ENCODE measurements at regions not wholly inside any gene's neighbourhood (a gene's known extent, or its start where the extent isn't known, plus 50 kb on each side); places are given as distances from the start of the nearest gene placed in this dataset.

DNA sequence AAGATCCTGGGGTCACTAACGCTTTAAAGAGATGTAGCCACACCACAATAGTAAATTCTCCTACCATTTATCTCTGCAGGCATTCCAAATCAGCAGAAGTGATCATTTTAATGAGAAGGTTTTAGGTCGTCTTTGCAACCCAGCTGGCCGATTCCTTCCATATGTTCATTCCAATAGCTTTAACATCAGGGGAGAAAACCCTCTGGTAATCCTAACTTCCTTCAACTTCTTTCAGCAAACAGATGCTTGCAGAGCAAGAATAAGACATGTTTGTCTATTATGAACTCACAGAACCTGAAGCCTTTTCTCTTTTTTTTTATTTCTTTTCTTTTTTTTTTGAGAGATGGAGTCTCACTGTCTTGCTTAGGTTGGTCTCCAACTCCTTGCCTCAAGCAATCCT lies 498.6 kb upstream of the SLITRK1 start:
- no peak overlapping the region for H3K4me3 ChIP-seq (replicated peaks in 1 of 2; ENCODE audit: low read depth in 1 of 2, low read length in 2 of 2)
- ChIA-PET POLR2A (no interaction called here), CTCF (no interaction called here), RAD21 (ENCODE audit: low non-redundant PET in 1 of 2, low total read pairs in 2 of 2, uncharacterized antibody in 2 of 2, unreplicated experiment in 2 of 2) (no interaction called here)
- intact Hi-C loops (cut with micrococcal nuclease) = no loop called here
- no TSS peak for BruUV-seq (replicated peaks)
- no peak overlapping the region for H3K9ac ChIP-seq (ENCODE audit: low read length)
- H3K9me2 ChIP-seq (ENCODE audit: insufficient read depth) = no peaks in the 10 kb centered on the region
- no peak overlapping the region for H2AFZ ChIP-seq (ENCODE audit: low read depth, low read length, poor library complexity, severe bottlenecking)
- H3K9me3 ChIP-seq (ENCODE audit: control insufficient read depth in 1 of 2, insufficient read depth in 1 of 2, low read depth in 1 of 2, low read length in 2 of 2) = peaks cover 0 to 6% of the 10 kb centered on the region in 2 experiments; a peak in 2 of 4 replicates
- no peaks in the 10 kb centered on the region for H3K79me2 ChIP-seq (ENCODE audit: insufficient read depth, low read length)
- no peaks in the 10 kb centered on the region for H3K27me3 ChIP-seq (ENCODE audit: insufficient read depth, low read length)
- TF ChIP-seq JUND (IDR thresholded peaks at IDR 0.05) (no peak), EZH2 (IDR thresholded peaks at IDR 0.05) (no peak)
- TF ChIP-seq, protein P1, sequence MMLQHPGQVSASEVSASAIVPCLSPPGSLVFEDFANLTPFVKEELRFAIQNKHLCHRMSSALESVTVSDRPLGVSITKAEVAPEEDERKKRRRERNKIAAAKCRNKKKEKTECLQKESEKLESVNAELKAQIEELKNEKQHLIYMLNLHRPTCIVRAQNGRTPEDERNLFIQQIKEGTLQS (IDR thresholded peaks at IDR 0.05) = no peak
- ATAC-seq (no peak), DNase-seq (ENCODE audit: low read depth, low spot score) (no peak)
- no peaks in the 10 kb centered on the region for H3K36me3 ChIP-seq (ENCODE audit: control insufficient read depth in 1 of 2, insufficient read depth in 2 of 2, low read length in 2 of 2)
- H3K27ac ChIP-seq (ENCODE audit: low read depth, low read length) = no peak overlapping the region
- no peak overlapping the region for H3K4me2 ChIP-seq (ENCODE audit: low read length)
- no peaks in the 10 kb centered on the region for H3K4me1 ChIP-seq (ENCODE audit: control insufficient read depth in 1 of 2, insufficient read depth in 2 of 2, low read length in 2 of 2)
- H4K20me1 ChIP-seq (ENCODE audit: insufficient read depth) = no peaks in the 10 kb centered on the region

DNA sequence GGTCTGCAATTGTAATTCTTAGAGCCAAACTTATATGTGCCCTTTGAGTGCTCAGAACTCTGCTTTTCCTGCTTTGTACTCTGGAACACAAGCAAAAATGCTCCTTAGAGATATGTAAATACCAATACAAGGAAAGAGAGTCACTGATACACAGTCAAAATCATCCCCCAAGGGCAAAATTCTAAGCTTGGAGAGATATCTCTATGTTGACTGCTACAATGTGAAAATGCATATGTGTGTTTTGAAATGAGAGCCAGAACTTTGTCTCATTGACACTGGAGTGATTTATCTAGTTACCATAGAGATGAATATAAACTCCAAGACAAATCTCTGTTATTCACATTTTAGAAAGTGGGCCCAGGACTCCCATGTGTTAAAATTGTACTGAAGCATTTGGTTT lies 494.8 kb upstream of the SLITRK1 start:
- ChIA-PET CTCF (no interaction called here), POLR2A (no interaction called here), RAD21 (ENCODE audit: low non-redundant PET in 1 of 2, low total read pairs in 2 of 2, uncharacterized antibody in 2 of 2, unreplicated experiment in 2 of 2) (no interaction called here)
- Histone ChIP-seq H3K9me3 (ENCODE audit: control insufficient read depth in 1 of 2, insufficient read depth in 1 of 2, low read depth in 1 of 2, low read length in 2 of 2) (no peaks in the 10 kb centered on the region; a peak in 1 of 4 replicates), H3K4me1 (ENCODE audit: control insufficient read depth in 1 of 2, insufficient read depth in 2 of 2, low read length in 2 of 2) (no peaks in the 10 kb centered on the region), H3K4me2 (ENCODE audit: low read length) (no peak overlapping the region), H3K4me3 (replicated peaks in 1 of 2; ENCODE audit: low read depth in 1 of 2, low read length in 2 of 2) (no peak overlapping the region), H3K9me2 (ENCODE audit: insufficient read depth) (no peaks in the 10 kb centered on the region), H3K36me3 (ENCODE audit: control insufficient read depth in 1 of 2, insufficient read depth in 2 of 2, low read length in 2 of 2) (no peaks in the 10 kb centered on the region), H3K27me3 (ENCODE audit: insufficient read depth, low read length) (no peaks in the 10 kb centered on the region), H3K9ac (ENCODE audit: low read length) (no peak overlapping the region), H3K27ac (ENCODE audit: low read depth, low read length) (no peak overlapping the region), H4K20me1 (ENCODE audit: insufficient read depth) (no peaks in the 10 kb centered on the region), H3K79me2 (ENCODE audit: insufficient read depth, low read length) (no peaks in the 10 kb centered on the region), H2AFZ (ENCODE audit: low read depth, low read length, poor library complexity, severe bottlenecking) (no peak overlapping the region)
- ATAC-seq (no peak), DNase-seq (ENCODE audit: low read depth, low spot score) (no peak)
- intact Hi-C loops (cut with micrococcal nuclease) = no loop called here
- TF ChIP-seq CEBPB (IDR thresholded peaks at IDR 0.05; ENCODE audit: low read depth) (no peak), POLR2AphosphoS5 (IDR thresholded peaks at IDR 0.05; ENCODE audit: low read depth, low read length) (no peak), ZFX (IDR thresholded peaks at IDR 0.05) (no peak), ZNF274 (IDR thresholded peaks at IDR 0.05; ENCODE audit: low read depth, low read length) (no peak), ELF1 (IDR thresholded peaks at IDR 0.05; ENCODE audit: borderline replicate concordance, low read depth) (no peak), CBX3 (IDR thresholded peaks at IDR 0.05; ENCODE audit: low read depth) (no peak), SIN3A (IDR thresholded peaks at IDR 0.05; ENCODE audit: low read depth) (no peak)
- TF ChIP-seq, protein P1 (IDR thresholded peaks at IDR 0.05) = no peak
- BruUV-seq (replicated peaks) = no TSS peak

All from HCT116 (cell line).